ENCODE measurements at regions not wholly inside any gene's neighbourhood (a gene's known extent, or its start where the extent isn't known, plus 50 kb on each side); places are given as distances from the start of the nearest gene placed in this dataset.

GRCh38 chr15:31270767-31271166 lies 55.9 kb upstream of the KLF13 start:
- TF ChIP-seq EZH2 (IDR thresholded peaks at IDR 0.05) (no peak), POLR2AphosphoS5 (IDR thresholded peaks at IDR 0.05; ENCODE audit: borderline replicate concordance, low read depth, low read length) (no peak), FOXP2 (optimal IDR thresholded peaks at IDR 0.05; ENCODE audit: control extremely low read depth, extremely low read length, insufficient read depth) (no peak)

Measured in SK-N-MC (cell line).